Fibroblast of pulmonary artery (primary cell): ENCODE measurements at regions not wholly inside any gene's neighbourhood (a gene's known extent, or its start where the extent isn't known, plus 50 kb on each side); places are given as distances from the start of the nearest gene placed in this dataset.

Source experiments
- DNase-seq: peaks from one replicate; pipeline ENCODE4 v3.0.0-alpha.2; 2010; ENCODE audit warnings: low read depth
- H3K4me3 ChIP-seq: replicated peaks from 2 replicates; pipeline ENCODE4 v1.5.1; 2011; ENCODE audit warnings: low read depth, mild to moderate bottlenecking, control low read depth, low read length, moderate library complexity
- TF ChIP-seq, protein P1 (sequence below): IDR thresholded peaks from 2 replicates; pipeline ENCODE4 v1.5.1; 2011; ENCODE audit warnings: mild to moderate bottlenecking, control low read depth, low read length, inconsistent platforms; ENCODE audit errors: missing control alignments

- peak; percentile 31 for DNase-seq
- H3K4me3 ChIP-seq: no peak overlapping the region
- TF ChIP-seq, protein P1, sequence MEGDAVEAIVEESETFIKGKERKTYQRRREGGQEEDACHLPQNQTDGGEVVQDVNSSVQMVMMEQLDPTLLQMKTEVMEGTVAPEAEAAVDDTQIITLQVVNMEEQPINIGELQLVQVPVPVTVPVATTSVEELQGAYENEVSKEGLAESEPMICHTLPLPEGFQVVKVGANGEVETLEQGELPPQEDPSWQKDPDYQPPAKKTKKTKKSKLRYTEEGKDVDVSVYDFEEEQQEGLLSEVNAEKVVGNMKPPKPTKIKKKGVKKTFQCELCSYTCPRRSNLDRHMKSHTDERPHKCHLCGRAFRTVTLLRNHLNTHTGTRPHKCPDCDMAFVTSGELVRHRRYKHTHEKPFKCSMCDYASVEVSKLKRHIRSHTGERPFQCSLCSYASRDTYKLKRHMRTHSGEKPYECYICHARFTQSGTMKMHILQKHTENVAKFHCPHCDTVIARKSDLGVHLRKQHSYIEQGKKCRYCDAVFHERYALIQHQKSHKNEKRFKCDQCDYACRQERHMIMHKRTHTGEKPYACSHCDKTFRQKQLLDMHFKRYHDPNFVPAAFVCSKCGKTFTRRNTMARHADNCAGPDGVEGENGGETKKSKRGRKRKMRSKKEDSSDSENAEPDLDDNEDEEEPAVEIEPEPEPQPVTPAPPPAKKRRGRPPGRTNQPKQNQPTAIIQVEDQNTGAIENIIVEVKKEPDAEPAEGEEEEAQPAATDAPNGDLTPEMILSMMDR: no peak
Measured at GRCh38 chr4:14841801-14842768, 160.2 kb upstream of the CPEB2 start.

DNA sequence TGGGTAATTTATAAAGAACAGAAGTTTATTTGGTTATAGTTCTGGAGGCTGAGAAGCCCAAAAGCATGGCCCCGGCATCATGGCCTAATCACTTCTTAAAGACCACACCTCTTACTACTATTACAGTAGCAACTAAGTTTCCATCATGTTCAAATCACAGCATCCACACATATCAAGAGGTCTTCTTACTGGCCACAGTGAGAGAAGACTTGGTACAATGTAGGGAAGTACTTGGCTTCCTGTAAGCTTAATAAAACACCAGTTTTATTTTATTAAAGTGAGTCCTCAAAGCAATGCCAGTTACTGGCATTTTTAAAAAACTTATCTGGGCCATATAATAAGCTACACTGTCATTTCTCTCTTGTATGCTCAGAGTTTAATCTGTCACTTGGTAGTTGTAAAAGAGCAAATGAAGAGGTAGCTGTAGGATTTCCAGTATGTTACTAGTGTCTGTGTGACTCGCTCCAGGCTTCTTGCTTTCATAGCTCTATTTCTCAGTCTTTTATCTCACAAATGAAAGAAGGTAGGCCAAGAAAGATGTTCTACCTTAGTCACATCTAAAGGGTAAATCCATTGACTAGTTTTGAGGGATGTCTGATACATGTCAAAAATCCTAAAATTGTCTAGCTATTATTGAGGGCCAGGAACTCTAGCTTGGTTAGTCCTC lies 159.2 kb upstream of the CPEB2 start:
- no peak overlapping the region for H3K4me3 ChIP-seq
- TF ChIP-seq, protein P1: no peak
- DNase-seq: no peak

GRCh38 chr4:14844061-14844460 lies 158.2 kb upstream of the CPEB2 start:
- DNase-seq: no peak
- TF ChIP-seq, protein P1: no peak
- H3K4me3 ChIP-seq: no peak overlapping the region

GRCh38 chr4:14848229-14848628 lies 154.1 kb upstream of the CPEB2 start:
- TF ChIP-seq, protein P1: no peak
- DNase-seq: no peak
- no peak overlapping the region for H3K4me3 ChIP-seq

DNA sequence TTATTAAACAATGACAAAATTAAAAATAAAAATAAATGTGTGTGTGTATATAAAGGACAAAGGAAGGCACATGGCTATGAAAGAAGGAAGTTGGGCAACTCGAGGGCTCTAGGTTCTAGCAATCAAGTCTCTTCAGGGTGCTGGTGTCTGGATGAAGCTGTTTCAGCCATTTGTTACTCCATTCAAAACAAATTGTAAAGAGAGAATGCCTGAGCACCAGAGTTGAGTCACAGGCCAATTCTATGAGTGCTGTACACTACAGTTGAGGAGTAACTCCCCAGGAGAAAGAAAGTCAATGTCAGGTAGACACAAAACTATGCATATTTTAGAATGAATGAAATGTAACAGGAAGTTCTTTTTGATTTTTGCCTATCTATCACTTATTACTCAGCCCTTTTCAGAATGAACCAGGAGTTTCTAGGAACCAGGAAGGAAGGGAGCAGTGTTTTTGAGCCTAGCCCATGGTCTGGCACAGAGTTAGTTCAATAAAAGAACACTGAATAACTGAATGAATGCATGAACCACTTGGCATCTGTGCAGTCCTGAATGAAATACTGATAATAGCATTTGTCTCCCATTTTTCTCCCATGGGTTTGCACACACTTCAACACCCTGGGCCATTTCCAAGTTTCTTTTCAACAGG lies 151.7 kb upstream of the CPEB2 start:
- TF ChIP-seq, protein P1: no peak
- no peak overlapping the region for H3K4me3 ChIP-seq
- DNase-seq: no peak

- no peak overlapping the region for H3K4me3 ChIP-seq
- peak; percentile 85 for DNase-seq
- TF ChIP-seq, protein P1: no peak
Measured at GRCh38 chr4:14853176-14853943, 148.9 kb upstream of the CPEB2 start.
